A673 (cell line): ENCODE measurements at regions not wholly inside any gene's neighbourhood (a gene's known extent, or its start where the extent isn't known, plus 50 kb on each side); places are given as distances from the start of the nearest gene placed in this dataset.

Experiments
- BruUV-seq: library from RNA; stranded (reverse); fragments of 400-500 nt; replicated peaks from 2 replicates; lab custom pipeline; 2021; lab: Mats Ljungman, UMichigan
- CTCF ChIA-PET: fragments of 300-600 bp; sonication (Branson Sonifier 250); formaldehyde crosslinking; loops from one replicate; lab custom pipeline; 2022; ENCODE audit warnings: antibody characterized with exemption; lab: Charles Lee
- POLR2A ChIA-PET: fragments of 300-600 bp; sonication (Branson Sonifier 250); formaldehyde crosslinking; loops from one replicate; lab custom pipeline; 2022; ENCODE audit warnings: antibody characterized with exemption; ENCODE audit not compliant: low non-redundant PET; lab: Charles Lee
- DNase-seq: peaks from one replicate; pipeline ENCODE4 v3.0.0-alpha.2; 2015; ENCODE audit warnings: low spot score
- H3K27ac ChIP-seq: fragments of 200-600 bp; sonication (generic); 2 replicates; pipeline ENCODE4 v1.5.1; 2016; ENCODE audit warnings: mixed run types, low read depth, mild to moderate bottlenecking, mixed read lengths, antibody characterized with exemption, low read length; ENCODE audit not compliant: poor library complexity, severe bottlenecking
- H3K27me3 ChIP-seq: fragments of 200-600 bp; sonication (generic); replicated peaks from 2 replicates; pipeline ENCODE4 v1.6.1; 2017; ENCODE audit warnings: mixed run types, low read depth, mild to moderate bottlenecking, mixed read lengths, antibody characterized with exemption, low read length; ENCODE audit not compliant: insufficient read depth, poor library complexity
- H3K36me3 ChIP-seq: fragments of 200-600 bp; sonication (generic); 2 replicates; pipeline ENCODE4 v1.6.1; 2016; ENCODE audit warnings: mixed run types, mild to moderate bottlenecking, mixed read lengths, antibody characterized with exemption, low read length; ENCODE audit not compliant: insufficient read depth, poor library complexity, severe bottlenecking
- H3K4me1 ChIP-seq: fragments of 200-600 bp; sonication (generic); 2 replicates; pipeline ENCODE4 v1.6.1; 2017; ENCODE audit warnings: mixed run types, mild to moderate bottlenecking, mixed read lengths, antibody characterized with exemption, low read length; ENCODE audit not compliant: insufficient read depth, poor library complexity, severe bottlenecking
- H3K4me3 ChIP-seq: fragments of 200-600 bp; sonication (generic); 2 replicates; pipeline ENCODE4 v1.5.1; 2016; ENCODE audit warnings: low read depth, mixed run types, mild to moderate bottlenecking, mixed read lengths, low read length; ENCODE audit not compliant: poor library complexity, severe bottlenecking
- H3K9me3 ChIP-seq: fragments of 200-600 bp; sonication (generic); 2 replicates; pipeline ENCODE4 v1.6.1; 2016; ENCODE audit warnings: mixed run types, low read depth, mild to moderate bottlenecking, mixed read lengths, antibody characterized with exemption, low read length; ENCODE audit not compliant: poor library complexity, severe bottlenecking
- EZH2 ChIP-seq: fragments of 200-600 bp; sonication (generic); IDR thresholded peaks from 2 replicates; pipeline ENCODE4 v1.6.1; 2017; ENCODE audit warnings: borderline replicate concordance, low read depth, mild to moderate bottlenecking, mixed read lengths, antibody characterized with exemption, low read length; ENCODE audit not compliant: poor library complexity, severe bottlenecking
- intact Hi-C: fragments of 100-400 bp; cut with micrococcal nuclease; formaldehyde crosslinking; loops from one replicate; pipeline ENCODE4 v1.10.0; 2022; ENCODE audit not compliant: unreplicated experiment
- TF ChIP-seq, protein P1 (sequence below): fragments of 300-800, 200-600 bp; sonication (generic); conservative IDR thresholded peaks from 2 replicates; pipeline ENCODE4 v1.5.1; 2017; ENCODE audit warnings: low read depth, mild to moderate bottlenecking, antibody characterized with exemption, low read length, moderate library complexity, mixed read lengths

GRCh38 chr4:147307896-147308674 is 172.8 kb upstream of the EDNRA start:
- no peak overlapping the region for H3K27ac ChIP-seq
- no peak overlapping the region for H3K4me3 ChIP-seq
- TF ChIP-seq, protein P1, sequence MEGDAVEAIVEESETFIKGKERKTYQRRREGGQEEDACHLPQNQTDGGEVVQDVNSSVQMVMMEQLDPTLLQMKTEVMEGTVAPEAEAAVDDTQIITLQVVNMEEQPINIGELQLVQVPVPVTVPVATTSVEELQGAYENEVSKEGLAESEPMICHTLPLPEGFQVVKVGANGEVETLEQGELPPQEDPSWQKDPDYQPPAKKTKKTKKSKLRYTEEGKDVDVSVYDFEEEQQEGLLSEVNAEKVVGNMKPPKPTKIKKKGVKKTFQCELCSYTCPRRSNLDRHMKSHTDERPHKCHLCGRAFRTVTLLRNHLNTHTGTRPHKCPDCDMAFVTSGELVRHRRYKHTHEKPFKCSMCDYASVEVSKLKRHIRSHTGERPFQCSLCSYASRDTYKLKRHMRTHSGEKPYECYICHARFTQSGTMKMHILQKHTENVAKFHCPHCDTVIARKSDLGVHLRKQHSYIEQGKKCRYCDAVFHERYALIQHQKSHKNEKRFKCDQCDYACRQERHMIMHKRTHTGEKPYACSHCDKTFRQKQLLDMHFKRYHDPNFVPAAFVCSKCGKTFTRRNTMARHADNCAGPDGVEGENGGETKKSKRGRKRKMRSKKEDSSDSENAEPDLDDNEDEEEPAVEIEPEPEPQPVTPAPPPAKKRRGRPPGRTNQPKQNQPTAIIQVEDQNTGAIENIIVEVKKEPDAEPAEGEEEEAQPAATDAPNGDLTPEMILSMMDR = no peak
- TF ChIP-seq EZH2 = no peak
- no peaks in the 10 kb centered on the region for H3K27me3 ChIP-seq
- CTCF ChIA-PET = no interaction called here
- no TSS peak for BruUV-seq
- no peak for DNase-seq
- POLR2A ChIA-PET = no interaction called here
- H3K9me3 ChIP-seq = no peaks in the 10 kb centered on the region
- intact Hi-C loops = no loop called here
- no peaks in the 10 kb centered on the region for H3K36me3 ChIP-seq
- H3K4me1 ChIP-seq = peaks cover 14% of the 10 kb centered on the region

- Histone ChIP-seq H3K27ac (no peak overlapping the region), H3K4me1 (peaks cover 19% of the 10 kb centered on the region), H3K27me3 (no peaks in the 10 kb centered on the region), H3K9me3 (no peaks in the 10 kb centered on the region), H3K36me3 (no peaks in the 10 kb centered on the region), H3K4me3 (no peak overlapping the region)
- ChIA-PET CTCF (no interaction called here), POLR2A (no interaction called here)
- no TSS peak for BruUV-seq
- intact Hi-C loops = no loop called here
- TF ChIP-seq, protein P1 = no peak
- TF ChIP-seq EZH2 = no peak
- no peak for DNase-seq
These were observed 171.5 kb upstream of the EDNRA start for GRCh38 chr4:147309434-147309833.

GRCh38 chr4:147310312-147310711 is 170.6 kb upstream of the EDNRA start:
- intact Hi-C loops = no loop called here
- Histone ChIP-seq H3K27ac (no peak overlapping the region), H3K36me3 (no peaks in the 10 kb centered on the region), H3K4me3 (no peak overlapping the region), H3K27me3 (no peaks in the 10 kb centered on the region), H3K9me3 (no peaks in the 10 kb centered on the region), H3K4me1 (peaks cover 19% of the 10 kb centered on the region)
- TF ChIP-seq, protein P1 = no peak
- TF ChIP-seq EZH2 = no peak
- BruUV-seq = no TSS peak
- ChIA-PET POLR2A (no interaction called here), CTCF (no interaction called here)
- no peak for DNase-seq
